SU-DHL-6 (cell line): ENCODE measurements at regions not wholly inside any gene's neighbourhood (a gene's known extent, or its start where the extent isn't known, plus 50 kb on each side); places are given as distances from the start of the nearest gene placed in this dataset.

Experiments used
- H2AFZ ChIP-seq: fragments of 200-600 bp; sonication (generic); 2 replicates; pipeline ENCODE4 v1.6.1; 2014; ENCODE audit warnings: low read depth, mild to moderate bottlenecking, moderate library complexity, mixed read lengths, antibody characterized with exemption, low read length; ENCODE audit not compliant: severe bottlenecking
- H3F3A ChIP-seq: fragments of 200-600 bp; shearing (Covaris generic); 2 replicates; pipeline ENCODE4 v1.6.0; 2016; ENCODE audit warnings: antibody characterized with exemption, mild to moderate bottlenecking; ENCODE audit not compliant: insufficient read depth
- H3K27ac ChIP-seq: fragments of 200-600 bp; sonication (generic); 2 replicates; pipeline ENCODE4 v1.5.1; 2016; ENCODE audit warnings: low read depth, mild to moderate bottlenecking, low read length, moderate library complexity, mixed read lengths
- H3K27me3 ChIP-seq: fragments of 200-600 bp; sonication (generic), shearing (Covaris generic); 2 replicates; pipeline ENCODE4 v1.6.0; 2014; ENCODE audit warnings: mild to moderate bottlenecking, low read length
- H3K36me3 ChIP-seq: fragments of 200-600 bp; sonication (generic); 2 replicates; pipeline ENCODE4 v1.6.1; 2014; ENCODE audit warnings: mild to moderate bottlenecking, low read length, mixed read lengths
- H3K4me2 ChIP-seq: fragments of 300-600, 200-600 bp; shearing (Covaris generic), sonication (generic); 2 replicates; pipeline ENCODE4 v1.6.0; 2014; ENCODE audit warnings: low read length, low read depth, mild to moderate bottlenecking; ENCODE audit not compliant: poor library complexity, severe bottlenecking
- H3K4me3 ChIP-seq: fragments of 200-600 bp; sonication (generic); 2 replicates; pipeline ENCODE4 v1.5.1; 2014; ENCODE audit warnings: antibody characterized with exemption, low read length, mild to moderate bottlenecking, mixed read lengths; ENCODE audit not compliant: insufficient read depth, poor library complexity, severe bottlenecking
- H3K79me2 ChIP-seq: fragments of 200-600 bp; sonication (generic); 2 replicates; pipeline ENCODE4 v1.6.1; 2014; ENCODE audit warnings: mild to moderate bottlenecking, low read length, moderate library complexity; ENCODE audit not compliant: insufficient read depth
- H3K9ac ChIP-seq: fragments of 200-600 bp; sonication (generic); 2 replicates; pipeline ENCODE4 v1.7.0; 2014; ENCODE audit warnings: mild to moderate bottlenecking, low read length
- H3K9me2 ChIP-seq: fragments of 200-600 bp; sonication (generic); replicated peaks from 2 replicates; pipeline ENCODE4 v1.6.1; 2014; ENCODE audit warnings: low read length; ENCODE audit not compliant: insufficient read depth
- H3K9me3 ChIP-seq: fragments of 200-600 bp; sonication (generic); 2 replicates; pipeline ENCODE4 v1.6.1; 2014; ENCODE audit warnings: low read length, mixed read lengths; ENCODE audit not compliant: insufficient read depth
- H4K20me1 ChIP-seq: fragments of 200-600 bp; sonication (generic); 2 replicates; pipeline ENCODE4 v1.6.1; 2014; ENCODE audit warnings: low read depth, mild to moderate bottlenecking, antibody characterized with exemption, low read length, moderate library complexity, mixed read lengths
- EZH2phosphoT487 ChIP-seq: fragments of 200-600 bp; sonication (generic), shearing (Covaris generic); conservative IDR thresholded peaks from 2 replicates; pipeline ENCODE4 v1.6.1; 2018; ENCODE audit warnings: mild to moderate bottlenecking, antibody characterized with exemption, low read length, moderate library complexity, mixed read lengths
- TF ChIP-seq, protein P1 (sequence below): fragments of 200-600 bp; sonication (generic); IDR thresholded peaks from one replicate; pipeline ENCODE4 v1.5.1; 2017; ENCODE audit warnings: antibody characterized with exemption, mild to moderate bottlenecking, low read length, moderate library complexity; ENCODE audit not compliant: insufficient read depth, poor library complexity, severe bottlenecking

DNA sequence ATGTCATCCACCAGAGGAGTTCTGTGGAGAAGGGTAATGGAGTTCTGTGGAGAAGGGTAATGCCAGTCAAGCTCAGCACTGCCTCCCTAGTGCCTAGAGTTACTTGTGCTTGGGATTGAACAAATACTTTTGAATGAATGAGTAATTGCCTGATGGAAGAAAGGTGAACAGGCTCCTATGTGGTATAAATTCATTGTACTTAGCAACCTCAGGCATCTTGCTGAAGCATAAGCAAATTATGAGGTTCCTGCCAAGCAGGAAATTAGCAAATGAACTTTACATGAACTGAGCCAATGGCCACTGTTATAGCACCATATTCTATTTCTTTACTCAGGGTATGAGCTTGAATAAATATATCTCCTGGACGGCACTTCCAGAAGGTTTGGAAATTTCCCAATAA is 1047.2 kb downstream of the SLC6A15 start:
- Histone ChIP-seq H3K9me3 (no peaks in the 10 kb centered on the region), H3K27me3 (no peaks in the 10 kb centered on the region), H3K27ac (no peak overlapping the region), H3K4me2 (no peak overlapping the region), H3F3A (no peaks in the 10 kb centered on the region), H2AFZ (no peak overlapping the region), H3K4me3 (no peak overlapping the region), H4K20me1 (no peaks in the 10 kb centered on the region), H3K36me3 (no peaks in the 10 kb centered on the region), H3K9me2 (no peaks in the 10 kb centered on the region), H3K79me2 (no peaks in the 10 kb centered on the region), H3K9ac (no peak overlapping the region)
- no peak for TF ChIP-seq EZH2phosphoT487
- TF ChIP-seq, protein P1, sequence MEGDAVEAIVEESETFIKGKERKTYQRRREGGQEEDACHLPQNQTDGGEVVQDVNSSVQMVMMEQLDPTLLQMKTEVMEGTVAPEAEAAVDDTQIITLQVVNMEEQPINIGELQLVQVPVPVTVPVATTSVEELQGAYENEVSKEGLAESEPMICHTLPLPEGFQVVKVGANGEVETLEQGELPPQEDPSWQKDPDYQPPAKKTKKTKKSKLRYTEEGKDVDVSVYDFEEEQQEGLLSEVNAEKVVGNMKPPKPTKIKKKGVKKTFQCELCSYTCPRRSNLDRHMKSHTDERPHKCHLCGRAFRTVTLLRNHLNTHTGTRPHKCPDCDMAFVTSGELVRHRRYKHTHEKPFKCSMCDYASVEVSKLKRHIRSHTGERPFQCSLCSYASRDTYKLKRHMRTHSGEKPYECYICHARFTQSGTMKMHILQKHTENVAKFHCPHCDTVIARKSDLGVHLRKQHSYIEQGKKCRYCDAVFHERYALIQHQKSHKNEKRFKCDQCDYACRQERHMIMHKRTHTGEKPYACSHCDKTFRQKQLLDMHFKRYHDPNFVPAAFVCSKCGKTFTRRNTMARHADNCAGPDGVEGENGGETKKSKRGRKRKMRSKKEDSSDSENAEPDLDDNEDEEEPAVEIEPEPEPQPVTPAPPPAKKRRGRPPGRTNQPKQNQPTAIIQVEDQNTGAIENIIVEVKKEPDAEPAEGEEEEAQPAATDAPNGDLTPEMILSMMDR, result no peak

DNA sequence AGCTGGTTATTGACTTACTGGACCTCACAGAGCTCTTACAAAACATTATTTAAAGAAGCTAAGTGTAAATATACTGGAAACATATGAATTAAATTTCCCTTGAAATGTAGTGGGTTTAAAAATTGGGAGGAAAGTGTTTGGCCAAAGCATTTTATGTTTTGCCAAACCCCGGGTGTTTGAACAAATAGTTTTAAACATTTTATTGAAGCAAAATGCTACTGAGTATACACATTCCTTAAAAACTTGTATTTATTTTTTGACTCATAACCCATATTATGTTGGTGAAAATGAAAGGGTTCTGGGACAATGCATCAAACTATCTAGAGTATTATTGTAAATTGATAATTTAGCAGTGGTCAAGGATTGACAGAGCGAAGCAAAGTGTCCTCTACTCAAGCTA is 1048.5 kb downstream of the SLC6A15 start:
- Histone ChIP-seq H3K27me3 (no peaks in the 10 kb centered on the region), H3K79me2 (no peaks in the 10 kb centered on the region), H3K9me2 (no peaks in the 10 kb centered on the region), H3K9me3 (no peaks in the 10 kb centered on the region), H2AFZ (no peak overlapping the region), H3K36me3 (no peaks in the 10 kb centered on the region), H3K9ac (no peak overlapping the region), H3K4me3 (no peak overlapping the region), H3F3A (no peaks in the 10 kb centered on the region), H4K20me1 (no peaks in the 10 kb centered on the region), H3K27ac (no peak overlapping the region), H3K4me2 (no peak overlapping the region)
- TF ChIP-seq, protein P1, result no peak
- no peak for TF ChIP-seq EZH2phosphoT487

DNA sequence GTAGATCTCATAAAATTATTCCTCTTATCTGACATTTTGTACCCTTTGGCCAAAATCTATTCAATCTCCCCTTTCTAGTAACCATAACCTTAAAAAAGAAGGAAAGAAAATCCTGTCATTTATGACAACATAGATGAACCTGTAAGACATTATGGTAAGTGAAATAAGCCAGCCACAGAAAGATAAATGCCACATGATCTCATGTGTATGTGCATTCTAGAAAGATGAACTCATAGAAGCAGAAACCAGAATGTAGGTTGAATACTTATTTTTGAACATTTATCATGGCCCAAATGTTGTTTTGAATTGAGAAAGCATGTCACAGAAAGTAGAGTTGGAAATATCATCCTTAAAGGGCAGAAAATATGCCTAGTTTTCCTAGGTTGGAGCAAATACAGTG is 1053.6 kb downstream of the SLC6A15 start:
- Histone ChIP-seq H3K9me3 (peaks cover 4% of the 10 kb centered on the region; the same call in 1 of the 2 replicates), H3K9me2 (no peaks in the 10 kb centered on the region)
- TF ChIP-seq EZH2phosphoT487, result no peak
- TF ChIP-seq, protein P1, result no peak

More for the DNA sequence above, 1053.6 kb downstream of the SLC6A15 start:
- no peaks in the 10 kb centered on the region for H3F3A ChIP-seq
- H4K20me1 ChIP-seq, result no peaks in the 10 kb centered on the region
- no peak overlapping the region for H3K27ac ChIP-seq
- no peak overlapping the region for H3K9ac ChIP-seq
- H3K27me3 ChIP-seq, result no peaks in the 10 kb centered on the region
- H3K79me2 ChIP-seq, result no peaks in the 10 kb centered on the region
- H3K4me2 ChIP-seq, result no peak overlapping the region
- no peaks in the 10 kb centered on the region for H3K36me3 ChIP-seq
- no peak overlapping the region for H3K4me3 ChIP-seq
- no peak overlapping the region for H2AFZ ChIP-seq
